22Rv1 (cell line): ENCODE measurements at regions not wholly inside any gene's neighbourhood (a gene's known extent, or its start where the extent isn't known, plus 50 kb on each side); places are given as distances from the start of the nearest gene placed in this dataset.

Source experiments
- ZFX ChIP-seq: fragments of 450-650 bp; IDR thresholded peaks from 2 replicates; pipeline ENCODE4 v1.6.1; 2017; ENCODE audit warnings: antibody characterized with exemption, borderline replicate concordance
- TF ChIP-seq, protein P1 (sequence below): fragments of 450-650 bp; IDR thresholded peaks from 2 replicates; pipeline ENCODE4 v1.5.1; 2017; ENCODE audit warnings: mild to moderate bottlenecking

DNA sequence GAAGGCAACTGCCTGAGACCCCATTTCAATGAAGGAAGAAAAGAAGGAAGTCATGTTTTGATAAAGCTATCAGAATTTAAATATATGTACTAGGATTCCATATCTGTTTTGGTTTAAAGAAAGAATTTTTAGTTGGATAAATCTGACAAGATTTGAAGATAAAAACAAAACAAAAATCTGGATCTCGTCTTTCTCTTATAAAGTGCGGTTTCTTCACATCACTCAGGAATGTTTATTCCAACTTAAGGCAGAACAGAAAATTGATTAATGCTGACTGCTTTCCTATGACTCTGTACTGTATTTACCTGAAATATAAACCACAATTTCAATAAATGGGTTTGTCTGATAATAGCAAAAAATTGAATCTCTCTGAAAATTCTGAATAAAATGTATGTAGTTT lies 439.7 kb downstream of the RFPL4B start:
- TF ChIP-seq, protein P1, sequence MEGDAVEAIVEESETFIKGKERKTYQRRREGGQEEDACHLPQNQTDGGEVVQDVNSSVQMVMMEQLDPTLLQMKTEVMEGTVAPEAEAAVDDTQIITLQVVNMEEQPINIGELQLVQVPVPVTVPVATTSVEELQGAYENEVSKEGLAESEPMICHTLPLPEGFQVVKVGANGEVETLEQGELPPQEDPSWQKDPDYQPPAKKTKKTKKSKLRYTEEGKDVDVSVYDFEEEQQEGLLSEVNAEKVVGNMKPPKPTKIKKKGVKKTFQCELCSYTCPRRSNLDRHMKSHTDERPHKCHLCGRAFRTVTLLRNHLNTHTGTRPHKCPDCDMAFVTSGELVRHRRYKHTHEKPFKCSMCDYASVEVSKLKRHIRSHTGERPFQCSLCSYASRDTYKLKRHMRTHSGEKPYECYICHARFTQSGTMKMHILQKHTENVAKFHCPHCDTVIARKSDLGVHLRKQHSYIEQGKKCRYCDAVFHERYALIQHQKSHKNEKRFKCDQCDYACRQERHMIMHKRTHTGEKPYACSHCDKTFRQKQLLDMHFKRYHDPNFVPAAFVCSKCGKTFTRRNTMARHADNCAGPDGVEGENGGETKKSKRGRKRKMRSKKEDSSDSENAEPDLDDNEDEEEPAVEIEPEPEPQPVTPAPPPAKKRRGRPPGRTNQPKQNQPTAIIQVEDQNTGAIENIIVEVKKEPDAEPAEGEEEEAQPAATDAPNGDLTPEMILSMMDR, result no peak
- TF ChIP-seq ZFX, result no peak
